ENCODE measurements at regions not wholly inside any gene's neighbourhood (a gene's known extent, or its start where the extent isn't known, plus 50 kb on each side); places are given as distances from the start of the nearest gene placed in this dataset.

GRCh38 chr9:82695704-82696103 is 367.2 kb downstream of the RASEF start:
- POLR2A ChIA-PET: no interaction called here
- H4K20me1 ChIP-seq (ENCODE audit: insufficient read depth): no peaks in the 10 kb centered on the region
- H3K9me3 ChIP-seq (ENCODE audit: control insufficient read depth in 1 of 2, insufficient read depth in 1 of 2, low read depth in 1 of 2, low read length in 2 of 2): peaks cover 4 to 11% of the 10 kb centered on the region in 2 experiments; a peak in 2 of 4 replicates
- no peaks in the 10 kb centered on the region for H3K9me2 ChIP-seq (ENCODE audit: insufficient read depth)
- ATAC-seq: no peak
- BruUV-seq (replicated peaks): no TSS peak
- no peaks in the 10 kb centered on the region for H3K36me3 ChIP-seq (ENCODE audit: control insufficient read depth in 1 of 2, insufficient read depth in 2 of 2, low read length in 2 of 2)
- H3K4me1 ChIP-seq (ENCODE audit: control insufficient read depth in 1 of 2, insufficient read depth in 2 of 2, low read length in 2 of 2): no peaks in the 10 kb centered on the region
- TF ChIP-seq, protein P1, sequence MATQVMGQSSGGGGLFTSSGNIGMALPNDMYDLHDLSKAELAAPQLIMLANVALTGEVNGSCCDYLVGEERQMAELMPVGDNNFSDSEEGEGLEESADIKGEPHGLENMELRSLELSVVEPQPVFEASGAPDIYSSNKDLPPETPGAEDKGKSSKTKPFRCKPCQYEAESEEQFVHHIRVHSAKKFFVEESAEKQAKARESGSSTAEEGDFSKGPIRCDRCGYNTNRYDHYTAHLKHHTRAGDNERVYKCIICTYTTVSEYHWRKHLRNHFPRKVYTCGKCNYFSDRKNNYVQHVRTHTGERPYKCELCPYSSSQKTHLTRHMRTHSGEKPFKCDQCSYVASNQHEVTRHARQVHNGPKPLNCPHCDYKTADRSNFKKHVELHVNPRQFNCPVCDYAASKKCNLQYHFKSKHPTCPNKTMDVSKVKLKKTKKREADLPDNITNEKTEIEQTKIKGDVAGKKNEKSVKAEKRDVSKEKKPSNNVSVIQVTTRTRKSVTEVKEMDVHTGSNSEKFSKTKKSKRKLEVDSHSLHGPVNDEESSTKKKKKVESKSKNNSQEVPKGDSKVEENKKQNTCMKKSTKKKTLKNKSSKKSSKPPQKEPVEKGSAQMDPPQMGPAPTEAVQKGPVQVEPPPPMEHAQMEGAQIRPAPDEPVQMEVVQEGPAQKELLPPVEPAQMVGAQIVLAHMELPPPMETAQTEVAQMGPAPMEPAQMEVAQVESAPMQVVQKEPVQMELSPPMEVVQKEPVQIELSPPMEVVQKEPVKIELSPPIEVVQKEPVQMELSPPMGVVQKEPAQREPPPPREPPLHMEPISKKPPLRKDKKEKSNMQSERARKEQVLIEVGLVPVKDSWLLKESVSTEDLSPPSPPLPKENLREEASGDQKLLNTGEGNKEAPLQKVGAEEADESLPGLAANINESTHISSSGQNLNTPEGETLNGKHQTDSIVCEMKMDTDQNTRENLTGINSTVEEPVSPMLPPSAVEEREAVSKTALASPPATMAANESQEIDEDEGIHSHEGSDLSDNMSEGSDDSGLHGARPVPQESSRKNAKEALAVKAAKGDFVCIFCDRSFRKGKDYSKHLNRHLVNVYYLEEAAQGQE (IDR thresholded peaks at IDR 0.05; ENCODE audit: low read depth): no peak
- no peak for TF ChIP-seq CEBPB (IDR thresholded peaks at IDR 0.05; ENCODE audit: low read depth)
- no peak for TF ChIP-seq ZNF274 (IDR thresholded peaks at IDR 0.05; ENCODE audit: low read depth, low read length)
- no peak for TF ChIP-seq EGR1 (IDR thresholded peaks at IDR 0.05; ENCODE audit: low read depth)
- no peak for TF ChIP-seq POLR2AphosphoS5 (IDR thresholded peaks at IDR 0.05; ENCODE audit: low read depth, low read length)
- TF ChIP-seq, protein P2, sequence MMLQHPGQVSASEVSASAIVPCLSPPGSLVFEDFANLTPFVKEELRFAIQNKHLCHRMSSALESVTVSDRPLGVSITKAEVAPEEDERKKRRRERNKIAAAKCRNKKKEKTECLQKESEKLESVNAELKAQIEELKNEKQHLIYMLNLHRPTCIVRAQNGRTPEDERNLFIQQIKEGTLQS (IDR thresholded peaks at IDR 0.05): no peak
- no peak for TF ChIP-seq SRF (IDR thresholded peaks at IDR 0.05; ENCODE audit: low read depth)
- no peak for TF ChIP-seq ZBTB33 (IDR thresholded peaks at IDR 0.05; ENCODE audit: extremely low read depth, insufficient replicate concordance, low read length)
- no peak for TF ChIP-seq POLR2A (IDR thresholded peaks at IDR 0.05; ENCODE audit: borderline replicate concordance, extremely low read depth, insufficient read depth, insufficient read length)
- TF ChIP-seq SP1 (IDR thresholded peaks at IDR 0.05; ENCODE audit: low read depth): no peak
- no peak for TF ChIP-seq EZH2phosphoT487 (IDR thresholded peaks at IDR 0.05; ENCODE audit: borderline replicate concordance)
- TF ChIP-seq MAX (IDR thresholded peaks at IDR 0.05): no peak
- TF ChIP-seq ELF1 (IDR thresholded peaks at IDR 0.05; ENCODE audit: borderline replicate concordance, low read depth): no peak
- no peak for TF ChIP-seq EZH2 (IDR thresholded peaks at IDR 0.05)
- H3K27ac ChIP-seq (ENCODE audit: low read depth, low read length): no peak overlapping the region
- no peaks in the 10 kb centered on the region for H3K79me2 ChIP-seq (ENCODE audit: insufficient read depth, low read length)
- RAD21 ChIA-PET (ENCODE audit: low non-redundant PET in 1 of 2, low total read pairs in 2 of 2, uncharacterized antibody in 2 of 2, unreplicated experiment in 2 of 2): no interaction called here
- intact Hi-C loops (cut with micrococcal nuclease): no loop called here
- H3K4me2 ChIP-seq (ENCODE audit: low read length): no peak overlapping the region
- no peak for DNase-seq (ENCODE audit: low read depth, low spot score)
- CTCF ChIA-PET: no interaction called here
- no peak overlapping the region for H3K9ac ChIP-seq (ENCODE audit: low read length)
- H3K27me3 ChIP-seq (ENCODE audit: insufficient read depth, low read length): no peaks in the 10 kb centered on the region
- H3K4me3 ChIP-seq (replicated peaks in 1 of 2; ENCODE audit: low read depth in 1 of 2, low read length in 2 of 2): no peak overlapping the region
- H2AFZ ChIP-seq (ENCODE audit: low read depth, low read length, poor library complexity, severe bottlenecking): no peak overlapping the region
